ENCODE measurements at regions not wholly inside any gene's neighbourhood (a gene's known extent, or its start where the extent isn't known, plus 50 kb on each side); places are given as distances from the start of the nearest gene placed in this dataset.

DNA sequence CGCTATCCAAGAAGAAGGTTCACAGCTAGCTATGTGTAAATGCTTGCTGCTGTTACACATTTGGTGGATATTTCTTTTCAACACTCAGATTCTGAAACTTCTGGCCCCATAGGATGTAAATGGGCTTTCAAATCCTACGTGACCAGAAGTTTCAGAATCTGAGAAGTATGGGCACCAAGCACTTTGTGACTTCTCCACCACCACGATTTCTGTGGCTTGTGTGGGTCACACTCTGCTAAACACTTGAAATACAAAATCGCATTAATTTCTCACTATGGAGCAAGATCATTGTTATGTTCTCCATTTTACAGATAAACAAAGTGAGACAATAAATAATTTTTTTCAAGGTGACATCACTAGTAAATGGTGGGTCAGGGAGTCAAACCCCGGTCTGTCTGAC, 259.4 kb upstream of the JADE1 start:
- TF ChIP-seq, protein P1, sequence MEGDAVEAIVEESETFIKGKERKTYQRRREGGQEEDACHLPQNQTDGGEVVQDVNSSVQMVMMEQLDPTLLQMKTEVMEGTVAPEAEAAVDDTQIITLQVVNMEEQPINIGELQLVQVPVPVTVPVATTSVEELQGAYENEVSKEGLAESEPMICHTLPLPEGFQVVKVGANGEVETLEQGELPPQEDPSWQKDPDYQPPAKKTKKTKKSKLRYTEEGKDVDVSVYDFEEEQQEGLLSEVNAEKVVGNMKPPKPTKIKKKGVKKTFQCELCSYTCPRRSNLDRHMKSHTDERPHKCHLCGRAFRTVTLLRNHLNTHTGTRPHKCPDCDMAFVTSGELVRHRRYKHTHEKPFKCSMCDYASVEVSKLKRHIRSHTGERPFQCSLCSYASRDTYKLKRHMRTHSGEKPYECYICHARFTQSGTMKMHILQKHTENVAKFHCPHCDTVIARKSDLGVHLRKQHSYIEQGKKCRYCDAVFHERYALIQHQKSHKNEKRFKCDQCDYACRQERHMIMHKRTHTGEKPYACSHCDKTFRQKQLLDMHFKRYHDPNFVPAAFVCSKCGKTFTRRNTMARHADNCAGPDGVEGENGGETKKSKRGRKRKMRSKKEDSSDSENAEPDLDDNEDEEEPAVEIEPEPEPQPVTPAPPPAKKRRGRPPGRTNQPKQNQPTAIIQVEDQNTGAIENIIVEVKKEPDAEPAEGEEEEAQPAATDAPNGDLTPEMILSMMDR (IDR thresholded peaks at IDR 0.05): no peak
- no peak for ATAC-seq (ENCODE audit: low FRiP score)
- DNase-seq (ENCODE audit: low spot score): no peak

GRCh38 chr4:128549636-128550035, 259.9 kb upstream of the JADE1 start:
- no peak for DNase-seq (ENCODE audit: low spot score)
- ATAC-seq (ENCODE audit: low FRiP score): no peak
- TF ChIP-seq, protein P1 (IDR thresholded peaks at IDR 0.05): no peak

- ATAC-seq (ENCODE audit: low FRiP score): no peak
- TF ChIP-seq, protein P1 (IDR thresholded peaks at IDR 0.05): no peak
- no peak for DNase-seq (ENCODE audit: low spot score)
These were observed 260.8 kb upstream of the PGRMC2 start for GRCh38 chr4:128548381-128548780.

DNA sequence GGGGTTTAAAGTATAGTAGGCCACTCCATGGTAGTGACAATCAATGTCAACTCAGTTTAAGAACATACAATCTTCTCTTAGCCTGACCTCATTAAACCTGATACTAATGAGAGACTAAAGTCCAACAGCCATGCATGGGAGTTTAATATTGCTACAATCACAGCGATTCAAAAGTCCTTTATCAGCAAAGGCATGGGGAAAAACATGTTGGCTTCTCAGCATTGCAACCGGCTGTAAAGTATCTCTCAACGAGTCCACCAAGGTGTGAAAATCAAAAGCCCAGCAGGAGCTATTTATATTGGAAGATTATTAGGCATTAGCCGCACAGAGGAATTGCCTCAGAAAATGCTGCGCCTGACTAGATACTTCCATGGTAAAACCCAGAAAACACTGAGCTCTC, 256.7 kb upstream of the PGRMC2 start:
- ATAC-seq (ENCODE audit: low FRiP score) (no peak), DNase-seq (ENCODE audit: low spot score) (no peak)
- TF ChIP-seq, protein P1 (IDR thresholded peaks at IDR 0.05): no peak

GRCh38 chr4:128543696-128544095, 256.1 kb upstream of the PGRMC2 start:
- ATAC-seq (ENCODE audit: low FRiP score): no peak
- TF ChIP-seq, protein P1 (IDR thresholded peaks at IDR 0.05): no peak
- no peak for DNase-seq (ENCODE audit: low spot score)

DNA sequence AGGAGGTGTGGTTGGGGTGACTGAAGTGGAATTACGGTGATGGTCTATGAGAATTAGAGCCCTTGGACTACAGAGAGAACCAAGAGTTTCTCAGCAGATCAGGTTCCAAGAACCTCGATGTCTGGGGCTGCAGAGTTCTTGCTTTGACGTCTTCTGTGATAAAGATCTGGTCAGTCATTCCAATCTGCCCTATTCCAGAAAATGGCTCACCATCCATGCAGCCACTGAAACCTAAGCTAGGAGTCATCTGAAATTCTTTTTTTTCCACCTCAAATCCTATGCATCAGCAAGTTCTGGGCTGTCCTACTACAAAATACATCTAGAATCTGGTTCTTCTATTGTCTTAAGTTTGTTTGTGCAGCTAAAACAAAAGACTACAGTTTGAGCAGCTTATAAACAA, 254.4 kb upstream of the PGRMC2 start:
- ATAC-seq (ENCODE audit: low FRiP score) (no peak), DNase-seq (ENCODE audit: low spot score) (no peak)
- TF ChIP-seq, protein P1 (IDR thresholded peaks at IDR 0.05): no peak

- TF ChIP-seq, protein P1 (IDR thresholded peaks at IDR 0.05): no peak
- DNase-seq (ENCODE audit: low spot score) (no peak), ATAC-seq (ENCODE audit: low FRiP score) (no peak)
These were observed 252.5 kb upstream of the PGRMC2 start for GRCh38 chr4:128540122-128540521.

All from omental fat pad (tissue), 3 donors.